ENCODE measurements at regions not wholly inside any gene's neighbourhood (a gene's known extent, or its start where the extent isn't known, plus 50 kb on each side); places are given as distances from the start of the nearest gene placed in this dataset.

GRCh38 chr13:71124230-71124629 lies 742.8 kb downstream of the DACH1 start:
- no peak for DNase-seq
- no peaks in the 10 kb centered on the region for H3K4me1 Mint-ChIP-seq
- no peak overlapping the region for H3K27ac Mint-ChIP-seq
- H3K36me3 Mint-ChIP-seq: no peaks in the 10 kb centered on the region
- H3K27me3 Mint-ChIP-seq: no peaks in the 10 kb centered on the region
- H3K4me3 Mint-ChIP-seq: no peak overlapping the region
- H3K9me3 Mint-ChIP-seq: no peaks in the 10 kb centered on the region
- CTCF ChIA-PET: no interaction called here

GRCh38 chr13:71118779-71119364 lies 748.1 kb downstream of the DACH1 start:
- no peak overlapping the region for H3K4me3 Mint-ChIP-seq
- H3K4me1 Mint-ChIP-seq: no peaks in the 10 kb centered on the region
- no peaks in the 10 kb centered on the region for H3K9me3 Mint-ChIP-seq
- no peak overlapping the region for H3K27ac Mint-ChIP-seq
- no peaks in the 10 kb centered on the region for H3K27me3 Mint-ChIP-seq
- no peaks in the 10 kb centered on the region for H3K36me3 Mint-ChIP-seq
- CTCF ChIA-PET: no interaction called here
- no peak for DNase-seq

DNA sequence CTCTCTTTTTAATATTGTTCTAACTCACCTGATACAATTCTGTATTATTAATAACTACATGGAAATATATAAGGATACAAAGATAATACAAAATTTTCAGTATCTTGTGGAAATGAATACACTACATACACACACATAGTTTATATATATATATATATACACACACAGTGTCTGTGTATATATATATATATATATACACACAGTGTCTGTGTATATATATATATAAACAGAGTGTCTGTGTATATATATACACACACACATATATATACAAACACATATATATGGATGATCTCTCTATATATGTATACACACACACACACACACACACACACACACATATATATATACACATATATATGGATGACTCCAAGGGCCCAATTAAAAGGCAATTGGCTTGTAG lies 749.1 kb downstream of the DACH1 start:
- Mint-ChIP-seq H3K9me3 (no peaks in the 10 kb centered on the region), H3K27ac (no peak overlapping the region), H3K4me3 (no peak overlapping the region), H3K4me1 (no peaks in the 10 kb centered on the region), H3K36me3 (no peaks in the 10 kb centered on the region), H3K27me3 (no peaks in the 10 kb centered on the region)
- CTCF ChIA-PET: no interaction called here
- no peak for DNase-seq

- Mint-ChIP-seq H3K4me1 (no peaks in the 10 kb centered on the region), H3K9me3 (no peaks in the 10 kb centered on the region), H3K4me3 (no peak overlapping the region), H3K27ac (no peak overlapping the region), H3K36me3 (no peaks in the 10 kb centered on the region), H3K27me3 (no peaks in the 10 kb centered on the region)
- DNase-seq: no peak
- CTCF ChIA-PET: no interaction called here
Observed at GRCh38 chr13:71115301-71115700, 751.7 kb downstream of the DACH1 start.

DNA sequence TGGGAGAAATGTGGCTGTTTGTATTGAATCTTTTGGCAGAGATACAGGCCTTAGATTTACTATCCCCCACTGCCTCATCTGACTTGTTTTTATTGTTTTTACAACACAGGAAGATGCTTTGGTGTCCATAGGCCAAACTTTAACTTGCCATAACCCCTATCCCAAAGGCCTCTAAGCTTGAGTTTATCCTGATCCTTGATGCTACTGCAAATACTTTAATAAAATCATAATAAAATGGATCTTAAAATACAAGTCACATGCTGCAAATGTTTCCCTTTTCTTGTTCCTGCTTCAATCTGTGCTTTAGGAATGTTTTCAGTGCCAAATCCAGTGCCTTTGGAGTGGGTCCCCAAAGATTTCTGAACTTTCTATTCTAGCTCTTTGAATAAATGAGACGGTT lies 770.6 kb downstream of the DACH1 start:
- Mint-ChIP-seq H3K4me3 (no peak overlapping the region), H3K27ac (no peak overlapping the region), H3K36me3 (no peaks in the 10 kb centered on the region), H3K4me1 (no peaks in the 10 kb centered on the region), H3K9me3 (peaks cover 1% of the 10 kb centered on the region), H3K27me3 (no peaks in the 10 kb centered on the region)
- no peak for DNase-seq
- CTCF ChIA-PET: no interaction called here

GRCh38 chr13:71090990-71091389 lies 776.0 kb downstream of the DACH1 start:
- DNase-seq: no peak
- H3K36me3 Mint-ChIP-seq: no peaks in the 10 kb centered on the region
- CTCF ChIA-PET: no interaction called here
- no peaks in the 10 kb centered on the region for H3K27me3 Mint-ChIP-seq
- H3K4me3 Mint-ChIP-seq: no peak overlapping the region
- H3K9me3 Mint-ChIP-seq: peaks cover 6% of the 10 kb centered on the region
- H3K4me1 Mint-ChIP-seq: no peaks in the 10 kb centered on the region
- H3K27ac Mint-ChIP-seq: no peak overlapping the region

GRCh38 chr13:71089056-71089455 lies 777.9 kb downstream of the DACH1 start:
- H3K4me3 Mint-ChIP-seq: no peak overlapping the region
- CTCF ChIA-PET: no interaction called here
- no peaks in the 10 kb centered on the region for H3K36me3 Mint-ChIP-seq
- H3K27me3 Mint-ChIP-seq: no peaks in the 10 kb centered on the region
- no peaks in the 10 kb centered on the region for H3K4me1 Mint-ChIP-seq
- H3K9me3 Mint-ChIP-seq: peaks cover 5% of the 10 kb centered on the region
- DNase-seq: no peak
- no peak overlapping the region for H3K27ac Mint-ChIP-seq

- no peaks in the 10 kb centered on the region for H3K36me3 Mint-ChIP-seq
Observed at GRCh38 chr13:71087432-71087831, 779.6 kb downstream of the DACH1 start.

GRCh38 chr13:71087006-71087405 lies 780.0 kb downstream of the DACH1 start:
- no peak overlapping the region for H3K27ac Mint-ChIP-seq
- DNase-seq: no peak
- CTCF ChIA-PET: no interaction called here
- H3K27me3 Mint-ChIP-seq: no peaks in the 10 kb centered on the region
- no peak overlapping the region for H3K4me3 Mint-ChIP-seq
- no peaks in the 10 kb centered on the region for H3K4me1 Mint-ChIP-seq
- peaks cover 5% of the 10 kb centered on the region for H3K9me3 Mint-ChIP-seq
- H3K36me3 Mint-ChIP-seq: no peaks in the 10 kb centered on the region

More at GRCh38 chr13:71087432-71087831, 779.6 kb downstream of the DACH1 start:
- CTCF ChIA-PET: no interaction called here
- no peaks in the 10 kb centered on the region for H3K4me1 Mint-ChIP-seq
- H3K27ac Mint-ChIP-seq: no peak overlapping the region
- H3K9me3 Mint-ChIP-seq: peaks cover 5% of the 10 kb centered on the region
- no peak overlapping the region for H3K4me3 Mint-ChIP-seq
- DNase-seq: no peak
- no peaks in the 10 kb centered on the region for H3K27me3 Mint-ChIP-seq

DNA sequence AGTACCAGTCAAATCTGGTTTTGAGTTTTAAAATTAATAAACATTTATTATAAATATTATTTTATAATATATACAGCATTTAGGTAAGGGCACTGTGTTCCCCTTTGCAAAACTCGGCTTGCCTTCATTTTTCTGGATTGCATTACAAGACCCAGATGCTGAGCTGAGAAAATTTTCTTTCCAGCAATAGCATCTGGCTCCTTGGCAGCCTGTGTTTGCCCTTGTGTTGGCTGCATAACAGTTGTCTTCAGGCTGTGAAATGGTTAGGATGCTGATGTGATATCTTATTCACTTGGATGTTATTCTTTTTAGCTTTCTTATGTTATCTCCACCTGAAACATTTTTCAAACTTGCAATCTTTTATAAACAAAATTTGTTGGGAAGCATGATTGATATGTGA lies 784.4 kb downstream of the DACH1 start:
- Mint-ChIP-seq H3K27ac (no peak overlapping the region), H3K36me3 (no peaks in the 10 kb centered on the region), H3K9me3 (peaks cover 2% of the 10 kb centered on the region), H3K4me3 (no peak overlapping the region), H3K27me3 (no peaks in the 10 kb centered on the region), H3K4me1 (no peaks in the 10 kb centered on the region)
- CTCF ChIA-PET: no interaction called here
- no peak for DNase-seq

- H3K27ac Mint-ChIP-seq: no peak overlapping the region
- no peak for DNase-seq
- CTCF ChIA-PET: no interaction called here
- H3K36me3 Mint-ChIP-seq: no peaks in the 10 kb centered on the region
- no peak overlapping the region for H3K4me3 Mint-ChIP-seq
- H3K27me3 Mint-ChIP-seq: no peaks in the 10 kb centered on the region
- H3K9me3 Mint-ChIP-seq: no peaks in the 10 kb centered on the region
- no peaks in the 10 kb centered on the region for H3K4me1 Mint-ChIP-seq
Observed at GRCh38 chr13:71079638-71080037, 787.4 kb downstream of the DACH1 start.

GRCh38 chr13:71068041-71068440 lies 799.0 kb downstream of the DACH1 start:
- H3K4me1 Mint-ChIP-seq: no peaks in the 10 kb centered on the region
- no peak overlapping the region for H3K4me3 Mint-ChIP-seq
- CTCF ChIA-PET: no interaction called here
- H3K27me3 Mint-ChIP-seq: no peaks in the 10 kb centered on the region
- H3K27ac Mint-ChIP-seq: no peak overlapping the region
- peaks cover 4% of the 10 kb centered on the region for H3K9me3 Mint-ChIP-seq
- DNase-seq: no peak
- no peaks in the 10 kb centered on the region for H3K36me3 Mint-ChIP-seq

- CTCF ChIA-PET: no interaction called here
- H3K4me1 Mint-ChIP-seq: no peaks in the 10 kb centered on the region
- no peaks in the 10 kb centered on the region for H3K27me3 Mint-ChIP-seq
- no peak for DNase-seq
- no peaks in the 10 kb centered on the region for H3K36me3 Mint-ChIP-seq
- no peak overlapping the region for H3K4me3 Mint-ChIP-seq
- H3K9me3 Mint-ChIP-seq: peaks cover 8% of the 10 kb centered on the region
- H3K27ac Mint-ChIP-seq: no peak overlapping the region
Observed at GRCh38 chr13:71067165-71067815, 799.7 kb downstream of the DACH1 start.

DNA sequence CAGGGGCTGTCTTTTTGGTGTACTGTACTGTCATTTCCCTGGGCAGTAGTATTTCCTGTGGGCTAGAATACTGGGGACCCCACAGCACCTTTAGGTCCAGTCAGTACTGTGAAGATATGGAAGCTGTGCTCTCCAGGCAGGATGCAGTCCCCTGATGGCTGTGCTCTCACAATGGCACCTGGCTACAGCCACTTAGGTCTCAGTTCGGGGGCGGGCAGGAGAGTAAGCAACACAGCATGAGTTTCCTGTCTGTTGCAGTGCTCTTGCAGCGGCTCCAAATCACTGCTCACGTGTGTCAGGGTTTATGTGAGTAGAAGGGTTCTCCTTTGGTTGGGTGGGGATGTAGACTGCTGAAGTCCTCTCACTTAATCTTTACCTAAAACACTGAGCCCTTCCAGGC lies 810.4 kb downstream of the DACH1 start:
- Mint-ChIP-seq H3K27me3 (no peaks in the 10 kb centered on the region), H3K9me3 (no peaks in the 10 kb centered on the region), H3K27ac (no peak overlapping the region), H3K4me3 (no peak overlapping the region), H3K4me1 (no peaks in the 10 kb centered on the region), H3K36me3 (no peaks in the 10 kb centered on the region)
- CTCF ChIA-PET: no interaction called here
- no peak for DNase-seq

DNA sequence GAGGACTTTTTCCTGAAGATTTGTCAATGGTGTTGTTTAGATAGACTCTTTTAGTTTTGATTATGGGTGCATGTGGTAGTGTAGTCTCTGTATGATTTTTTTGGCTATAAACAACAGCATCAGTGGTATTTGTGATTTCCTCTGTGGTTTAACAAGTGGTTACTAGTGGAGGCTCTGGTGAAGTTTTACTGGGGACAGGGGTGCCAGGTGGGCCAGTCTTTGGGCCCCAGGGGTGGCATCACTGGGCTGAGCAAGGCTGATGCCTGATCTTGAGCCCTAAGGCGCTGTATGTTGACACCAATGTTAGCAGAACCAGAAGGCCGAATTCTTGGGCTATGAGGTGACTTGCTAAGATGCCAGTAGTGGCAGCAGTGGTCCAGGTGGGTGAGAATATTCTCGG lies 811.4 kb downstream of the DACH1 start:
- Mint-ChIP-seq H3K9me3 (no peaks in the 10 kb centered on the region), H3K4me1 (no peaks in the 10 kb centered on the region), H3K27ac (no peak overlapping the region), H3K4me3 (no peak overlapping the region), H3K36me3 (no peaks in the 10 kb centered on the region), H3K27me3 (no peaks in the 10 kb centered on the region)
- no peak for DNase-seq
- CTCF ChIA-PET: no interaction called here

GRCh38 chr13:71055047-71055446 lies 812.0 kb downstream of the DACH1 start:
- DNase-seq: no peak
- no peak overlapping the region for H3K27ac Mint-ChIP-seq
- H3K4me1 Mint-ChIP-seq: no peaks in the 10 kb centered on the region
- CTCF ChIA-PET: no interaction called here
- H3K9me3 Mint-ChIP-seq: no peaks in the 10 kb centered on the region
- no peaks in the 10 kb centered on the region for H3K36me3 Mint-ChIP-seq
- H3K27me3 Mint-ChIP-seq: no peaks in the 10 kb centered on the region
- no peak overlapping the region for H3K4me3 Mint-ChIP-seq
